ENCODE measurements at regions not wholly inside any gene's neighbourhood (a gene's known extent, or its start where the extent isn't known, plus 50 kb on each side); places are given as distances from the start of the nearest gene placed in this dataset.

- Mint-ChIP-seq H3K27me3 (ENCODE audit: insufficient read depth) (no peaks in the 10 kb centered on the region), H3K4me1 (no peaks in the 10 kb centered on the region), H3K27ac (no peak overlapping the region), H3K36me3 (ENCODE audit: low read depth) (no peaks in the 10 kb centered on the region), H3K9me3 (peaks cover 69% of the 10 kb centered on the region), H3K4me3 (no peak overlapping the region)
- no peak overlapping the region for H3K4me3 ChIP-seq (ENCODE audit: low read length)
- H3K27ac ChIP-seq (ENCODE audit: low read depth, low read length) = no peak overlapping the region
- 93 to 94% methylated on average over 3 to 9 of the region's 9 CpGs for WGBS, 2 experiments (ENCODE audit: insufficient coverage in 1 of 2, insufficient read length in 1 of 2)
- H3K9ac ChIP-seq (ENCODE audit: extremely low read depth, low read length, poor library complexity, severe bottlenecking) = no peak overlapping the region
- H3K36me3 ChIP-seq (ENCODE audit: control insufficient read depth, insufficient read depth, low read length) = no peaks in the 10 kb centered on the region
- no peak for TF ChIP-seq CTCF (conservative IDR thresholded peaks at IDR 0.05)
- H3K27me3 ChIP-seq (ENCODE audit: control insufficient read depth, insufficient read depth, low read length, poor library complexity, severe bottlenecking) = no peaks in the 10 kb centered on the region
- DNase-seq = no peak
- no peaks in the 10 kb centered on the region for H3K4me1 ChIP-seq (ENCODE audit: control insufficient read depth, insufficient read depth, low read length)
- H3K9me3 ChIP-seq (ENCODE audit: control insufficient read depth, low read length) = no peaks in the 10 kb centered on the region
These were observed 426.5 kb upstream of the FRG1 start for GRCh38 chr4:189514209-189514608.

- Histone ChIP-seq H3K9ac (ENCODE audit: extremely low read depth, low read length, poor library complexity, severe bottlenecking) (no peak overlapping the region), H3K36me3 (ENCODE audit: control insufficient read depth, insufficient read depth, low read length) (no peaks in the 10 kb centered on the region), H3K27ac (ENCODE audit: low read depth, low read length) (no peak overlapping the region), H3K4me3 (ENCODE audit: low read length) (no peak overlapping the region), H3K27me3 (ENCODE audit: control insufficient read depth, insufficient read depth, low read length, poor library complexity, severe bottlenecking) (no peaks in the 10 kb centered on the region), H3K4me1 (ENCODE audit: control insufficient read depth, insufficient read depth, low read length) (no peaks in the 10 kb centered on the region), H3K9me3 (ENCODE audit: control insufficient read depth, low read length) (no peaks in the 10 kb centered on the region)
- Mint-ChIP-seq H3K4me1 (no peaks in the 10 kb centered on the region), H3K27me3 (ENCODE audit: insufficient read depth) (no peaks in the 10 kb centered on the region), H3K9me3 (peaks cover 64% of the 10 kb centered on the region), H3K27ac (no peak overlapping the region), H3K36me3 (ENCODE audit: low read depth) (no peaks in the 10 kb centered on the region), H3K4me3 (no peak overlapping the region)
- no peak for DNase-seq
- TF ChIP-seq CTCF (conservative IDR thresholded peaks at IDR 0.05) = no peak
- WGBS, 2 experiments (ENCODE audit: insufficient coverage in 1 of 2, insufficient read length in 1 of 2) = 74% methylated on average over 1 of the region's 1 CpG; no CpG with 5 or more reads in 1 of the 2 experiments
These were observed 423.8 kb upstream of the FRG1 start for GRCh38 chr4:189516902-189517301.

GRCh38 chr4:189519186-189519585, 421.5 kb upstream of the FRG1 start:
- Mint-ChIP-seq H3K4me3 (no peak overlapping the region), H3K9me3 (peaks cover 70% of the 10 kb centered on the region), H3K27ac (no peak overlapping the region), H3K4me1 (no peaks in the 10 kb centered on the region), H3K27me3 (ENCODE audit: insufficient read depth) (no peaks in the 10 kb centered on the region), H3K36me3 (ENCODE audit: low read depth) (no peaks in the 10 kb centered on the region)
- DNase-seq = no peak
- H3K4me3 ChIP-seq (ENCODE audit: low read length) = no peak overlapping the region
- H3K36me3 ChIP-seq (ENCODE audit: control insufficient read depth, insufficient read depth, low read length) = no peaks in the 10 kb centered on the region
- H3K27ac ChIP-seq (ENCODE audit: low read depth, low read length) = no peak overlapping the region
- no peaks in the 10 kb centered on the region for H3K27me3 ChIP-seq (ENCODE audit: control insufficient read depth, insufficient read depth, low read length, poor library complexity, severe bottlenecking)
- TF ChIP-seq CTCF (conservative IDR thresholded peaks at IDR 0.05) = no peak
- 90 to 97% methylated on average over 2 of the region's 2 CpGs for WGBS, 2 experiments (ENCODE audit: insufficient coverage in 1 of 2, insufficient read length in 1 of 2)
- no peak overlapping the region for H3K9ac ChIP-seq (ENCODE audit: extremely low read depth, low read length, poor library complexity, severe bottlenecking)
- H3K9me3 ChIP-seq (ENCODE audit: control insufficient read depth, low read length) = peaks cover 3% of the 10 kb centered on the region
- no peaks in the 10 kb centered on the region for H3K4me1 ChIP-seq (ENCODE audit: control insufficient read depth, insufficient read depth, low read length)

Measured in endodermal cell (in vitro differentiated cells).